HG03135 (cell line): ENCODE measurements at regions not wholly inside any gene's neighbourhood (a gene's known extent, or its start where the extent isn't known, plus 50 kb on each side); places are given as distances from the start of the nearest gene placed in this dataset.

Experiments used
- ATAC-seq: cut with Tn5 transposase; IDR thresholded peaks from one replicate; pipeline ENCODE4 v1.9.1; 2021; ENCODE audit warnings: mild to moderate bottlenecking, moderate library complexity; ENCODE audit not compliant: unreplicated experiment

- ATAC-seq = no peak
Measured at GRCh38 chrX:131764216-131764615, 220.3 kb downstream of the OR13H1 start.

- peak; percentile 74 for ATAC-seq
Measured at GRCh38 chrX:131778269-131779218, 234.7 kb downstream of the OR13H1 start.

DNA sequence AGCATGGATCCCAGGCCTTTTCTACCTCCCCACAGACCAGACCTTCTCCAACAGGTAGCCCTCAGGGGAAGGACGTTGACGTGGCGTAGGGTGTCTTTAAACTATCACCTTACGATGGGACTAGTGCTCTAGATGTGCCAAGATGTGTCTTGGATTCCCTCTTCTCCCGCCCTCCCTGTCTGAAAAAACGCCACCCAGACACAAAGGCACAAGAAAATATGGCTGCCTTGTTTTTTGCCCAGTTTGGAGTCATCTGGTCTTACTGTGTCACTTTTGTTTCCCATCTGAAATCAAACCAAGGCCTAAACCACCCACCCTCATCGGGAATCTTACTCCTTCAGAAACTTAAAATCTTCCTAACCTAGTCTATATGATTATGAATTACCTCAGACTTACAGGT lies 235.4 kb downstream of the OR13H1 start:
- no peak for ATAC-seq

DNA sequence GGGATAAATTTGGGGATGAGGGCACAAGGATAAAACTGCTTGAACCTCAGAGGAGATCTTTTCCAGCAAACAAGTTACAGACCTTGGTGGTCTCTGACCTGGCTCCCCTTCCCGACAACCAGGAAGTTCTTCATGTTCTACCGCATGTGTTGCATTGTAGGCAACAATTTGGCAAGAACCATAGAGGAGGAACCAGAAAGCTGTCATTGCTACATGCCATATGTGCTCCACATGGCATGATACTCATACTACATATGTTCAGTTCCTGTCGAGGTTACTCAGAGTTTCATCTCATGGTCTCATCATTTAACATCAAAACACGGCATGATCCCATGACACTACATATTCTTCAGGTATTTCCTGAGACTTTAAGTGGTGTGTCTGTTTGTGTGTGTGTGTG lies 235.9 kb downstream of the OR13H1 start:
- ATAC-seq = no peak

GRCh38 chrX:131782646-131783045 lies 238.8 kb downstream of the OR13H1 start:
- ATAC-seq = no peak

GRCh38 chrX:131783555-131784308 lies 239.4 kb upstream of the STK26 start:
- peak; percentile 58 for ATAC-seq

DNA sequence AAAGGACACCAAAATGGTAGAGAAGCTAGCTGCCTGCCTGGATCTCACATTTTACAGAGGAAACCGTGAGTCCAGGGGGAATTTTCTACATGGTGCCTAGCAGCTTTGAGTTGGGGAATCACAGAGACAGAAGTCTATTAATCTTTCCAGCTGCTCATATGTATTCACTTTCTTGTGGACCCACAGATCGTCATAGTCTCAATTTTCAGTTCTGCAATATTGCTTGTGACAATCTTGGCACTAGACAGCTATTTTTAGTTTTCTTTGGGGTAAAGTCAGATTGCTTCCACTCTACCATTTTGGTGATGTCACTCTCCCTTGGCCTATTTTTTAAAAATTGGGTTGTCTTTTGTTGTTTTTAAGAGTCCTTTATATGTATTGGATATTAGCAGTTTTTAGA lies 233.4 kb upstream of the STK26 start:
- ATAC-seq = no peak

DNA sequence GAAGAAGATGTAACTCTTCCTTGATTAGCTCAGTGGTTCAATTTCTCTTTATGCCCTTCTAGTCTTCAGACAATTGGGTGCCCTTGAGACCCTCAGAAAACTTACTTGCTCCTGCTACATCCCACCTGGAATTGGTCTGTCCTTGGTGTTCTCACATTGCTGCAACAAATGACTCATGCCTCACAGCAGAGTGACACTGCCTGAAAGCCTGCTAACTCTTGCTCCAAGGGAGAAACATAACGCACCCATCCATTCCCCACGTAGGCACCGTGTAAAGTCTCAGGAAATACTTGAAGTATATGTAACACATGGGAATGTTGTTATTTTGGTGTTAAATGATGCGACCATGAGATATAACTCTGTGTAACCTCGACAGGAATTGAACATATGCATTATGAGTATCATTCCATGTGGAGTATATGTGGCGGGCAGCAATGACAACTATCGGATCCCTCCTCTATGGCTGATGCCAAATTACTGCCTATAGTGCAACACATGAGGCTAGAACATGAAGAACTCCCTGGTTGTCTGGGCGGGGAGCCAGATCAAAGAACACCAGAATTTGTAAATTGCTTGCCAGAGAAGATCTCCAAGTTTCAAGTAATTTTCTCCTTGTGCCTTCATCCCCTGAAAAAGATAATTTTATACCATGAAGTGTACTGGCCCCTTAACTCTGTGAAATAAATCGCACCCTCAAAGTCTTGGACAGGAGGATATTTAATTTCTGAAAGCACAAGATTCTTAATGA lies 231.3 kb upstream of the STK26 start:
- ATAC-seq = no peak

- peak; percentile 76 for ATAC-seq
Measured at GRCh38 chrX:131792356-131792749, 230.7 kb upstream of the STK26 start.

DNA sequence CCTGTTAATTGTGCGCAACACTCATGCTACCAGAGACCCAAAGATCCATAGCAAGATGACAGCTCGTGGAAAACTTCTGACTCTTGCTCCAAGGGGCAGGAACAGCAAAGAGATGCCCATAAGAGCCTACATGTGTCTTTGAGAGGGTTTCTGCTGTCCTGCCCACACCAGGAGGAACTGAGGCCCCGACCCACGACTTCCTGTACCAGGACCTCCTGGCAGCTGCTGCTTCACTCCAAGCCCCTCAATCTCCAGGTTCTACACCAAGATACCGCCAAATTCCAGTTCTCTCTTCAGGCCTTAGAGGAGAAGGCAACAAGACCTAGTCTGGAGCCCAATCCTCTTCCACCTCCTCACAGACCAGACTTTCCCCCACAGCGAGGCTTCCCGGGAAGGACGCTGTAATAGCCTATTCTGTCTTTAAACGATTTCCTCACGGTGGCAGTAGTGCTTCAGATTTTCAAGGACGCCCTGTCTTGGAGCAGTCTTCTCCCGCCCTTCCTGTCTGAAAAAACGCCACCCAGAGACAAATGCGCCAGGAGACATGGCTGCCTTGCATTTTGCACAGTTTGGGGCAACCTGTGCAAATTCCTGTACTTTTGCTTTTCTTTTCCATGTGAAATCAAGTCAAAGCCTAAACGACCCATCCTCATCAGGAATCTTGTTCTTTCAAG lies 230.2 kb upstream of the STK26 start:
- ATAC-seq = peak; percentile 67

DNA sequence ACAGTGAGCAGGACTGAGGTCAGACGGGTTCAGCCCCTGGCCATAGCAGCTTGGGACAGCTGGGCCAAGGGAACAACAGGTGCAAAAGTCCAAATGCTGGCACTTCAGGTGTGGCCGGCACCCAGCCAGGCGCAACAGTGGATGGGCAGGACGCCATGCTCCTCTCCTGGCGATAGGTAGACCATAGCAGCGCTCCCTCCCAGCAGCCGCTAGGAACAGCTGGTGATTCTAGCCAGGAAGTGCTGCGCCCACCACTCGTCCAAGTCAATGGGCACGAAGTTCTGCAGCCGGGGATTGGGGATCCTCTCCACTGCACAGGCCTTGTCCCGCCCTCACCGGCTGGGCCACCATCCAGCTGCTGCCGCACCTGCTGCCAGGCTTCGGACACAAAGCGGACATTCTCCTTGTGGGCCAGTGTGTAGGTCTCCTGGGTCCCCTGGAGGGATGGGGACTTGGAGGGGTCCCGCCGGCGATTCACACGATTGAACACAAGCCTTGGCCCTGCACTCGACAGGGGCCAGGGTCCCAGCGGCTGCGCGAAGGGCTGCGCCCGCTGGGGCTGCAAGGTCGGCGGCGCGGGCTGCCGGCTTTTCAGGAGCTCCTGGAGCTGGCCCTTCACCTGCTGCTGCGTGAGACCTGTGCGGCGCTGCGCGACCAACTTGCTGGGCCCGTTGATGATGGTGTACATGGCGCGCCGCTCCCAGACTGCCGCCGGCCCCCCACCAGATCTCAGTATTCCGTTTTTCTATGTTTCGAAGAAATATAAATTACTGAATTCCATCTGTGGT lies 227.5 kb upstream of the STK26 start:
- no peak for ATAC-seq

- ATAC-seq = no peak
Measured at GRCh38 chrX:131801066-131801465, 222.0 kb upstream of the STK26 start.

GRCh38 chrX:131801911-131802310 lies 221.2 kb upstream of the STK26 start:
- ATAC-seq = no peak

GRCh38 chrX:131802836-131803626 lies 220.1 kb upstream of the STK26 start:
- peak; percentile 82 for ATAC-seq

- ATAC-seq = peak; percentile 84
Measured at GRCh38 chrX:131812847-131813825, 210.0 kb upstream of the STK26 start.

DNA sequence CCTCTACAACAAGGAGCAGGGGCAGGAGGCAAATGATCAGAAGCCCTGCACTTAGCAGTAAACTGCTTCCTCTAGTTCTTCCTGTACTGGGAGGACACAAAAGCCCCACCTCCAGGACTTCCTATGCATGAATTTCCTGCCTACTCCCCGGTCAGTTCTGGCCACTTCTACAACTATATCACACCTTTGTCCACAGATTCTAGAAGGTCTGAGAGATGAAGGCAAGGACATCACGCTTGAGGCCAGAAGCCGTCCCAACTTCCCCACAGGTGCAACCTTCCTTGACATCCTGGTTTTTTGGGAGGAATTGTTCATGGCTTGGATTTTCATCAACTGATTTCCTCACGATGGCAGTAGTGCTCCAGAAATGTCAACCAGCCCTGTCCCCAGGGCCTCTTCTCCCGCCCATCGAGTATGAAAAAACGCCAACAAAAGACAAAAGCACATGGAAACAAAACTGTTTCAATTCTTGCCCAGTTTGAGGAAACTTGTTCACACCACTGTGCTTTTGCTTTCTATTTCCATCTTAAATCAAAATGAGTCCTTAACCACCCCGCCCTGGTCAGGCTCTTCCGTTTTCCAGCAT lies 206.5 kb upstream of the STK26 start:
- ATAC-seq = peak; percentile 52

DNA sequence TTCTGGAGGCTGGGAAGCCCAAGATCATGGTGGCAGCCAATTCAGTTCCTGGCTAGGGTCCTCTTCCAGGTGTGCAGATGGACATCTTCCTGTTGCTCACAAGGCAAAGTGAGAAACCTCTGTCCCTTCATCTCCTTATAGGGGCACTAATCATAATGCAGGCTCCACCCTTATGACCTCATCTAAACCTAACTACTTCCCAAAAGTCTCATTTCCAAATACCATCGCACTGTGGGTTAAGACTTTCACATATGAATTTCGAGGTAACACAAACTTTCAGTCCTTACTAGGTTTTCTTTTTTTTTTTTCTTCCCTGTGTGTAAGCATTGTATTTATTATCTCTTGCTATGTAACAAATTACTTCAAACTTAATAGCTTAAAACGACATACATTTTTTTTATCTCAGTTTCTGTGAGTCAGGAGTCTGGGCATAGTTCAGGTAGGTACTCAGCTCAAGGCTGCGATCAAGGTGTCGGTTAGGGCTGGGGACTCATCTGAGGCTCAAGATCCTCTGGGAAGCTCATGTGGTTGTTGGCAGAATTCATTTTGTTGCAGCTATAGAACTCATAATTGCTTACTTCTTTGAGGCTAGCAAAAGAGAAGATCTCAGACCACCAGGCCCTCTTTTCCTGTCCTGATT lies 204.7 kb upstream of the STK26 start:
- ATAC-seq = no peak
